GM12865 (cell line): ENCODE measurements at regions not wholly inside any gene's neighbourhood (a gene's known extent, or its start where the extent isn't known, plus 50 kb on each side); places are given as distances from the start of the nearest gene placed in this dataset.

Experiments used
- DNase-seq: peaks from one replicate; pipeline ENCODE4 v3.0.0; 2010; ENCODE audit warnings: low read depth
- H3K4me3 ChIP-seq: 2 replicates; pipeline ENCODE4 v1.5.1; 2011; ENCODE audit warnings: mild to moderate bottlenecking, low read depth, low read length, control low read depth
- TF ChIP-seq, protein P1 (sequence below): IDR thresholded peaks from 2 replicates; pipeline ENCODE4 v1.5.1; 2011; ENCODE audit warnings: low read length, control low read depth, low read depth, inconsistent platforms; ENCODE audit not compliant: insufficient read depth; ENCODE audit errors: missing control alignments

DNA sequence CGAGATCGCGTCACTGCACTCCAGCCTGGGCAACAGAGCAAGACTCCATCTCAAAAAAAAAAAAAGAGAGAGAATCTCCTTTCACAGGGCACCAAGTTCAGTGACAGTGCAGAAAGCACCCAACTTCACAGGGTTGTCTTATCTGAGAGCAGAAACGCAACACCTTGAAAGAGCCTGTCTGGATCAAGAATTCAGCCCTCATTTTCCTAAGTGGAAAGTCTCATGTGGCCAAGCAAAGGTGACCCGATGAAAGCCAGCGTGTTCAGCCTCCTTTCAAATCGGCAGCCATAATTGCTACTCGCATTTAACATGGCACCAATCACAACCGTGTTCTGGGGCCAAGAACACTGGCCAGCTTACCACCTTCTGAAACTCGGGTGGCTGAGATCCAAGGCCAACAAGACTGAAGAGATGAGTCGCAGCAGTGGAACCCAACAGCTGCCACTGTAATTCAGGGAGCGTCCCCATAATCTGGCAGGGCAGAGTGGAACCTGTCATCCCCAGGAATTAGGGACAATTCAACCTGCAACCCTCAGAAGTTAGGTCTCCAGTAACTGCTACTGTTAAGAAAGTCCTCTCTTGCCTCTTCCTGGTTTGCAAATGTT, 536.7 kb upstream of the JARID2 start:
- TF ChIP-seq, protein P1, sequence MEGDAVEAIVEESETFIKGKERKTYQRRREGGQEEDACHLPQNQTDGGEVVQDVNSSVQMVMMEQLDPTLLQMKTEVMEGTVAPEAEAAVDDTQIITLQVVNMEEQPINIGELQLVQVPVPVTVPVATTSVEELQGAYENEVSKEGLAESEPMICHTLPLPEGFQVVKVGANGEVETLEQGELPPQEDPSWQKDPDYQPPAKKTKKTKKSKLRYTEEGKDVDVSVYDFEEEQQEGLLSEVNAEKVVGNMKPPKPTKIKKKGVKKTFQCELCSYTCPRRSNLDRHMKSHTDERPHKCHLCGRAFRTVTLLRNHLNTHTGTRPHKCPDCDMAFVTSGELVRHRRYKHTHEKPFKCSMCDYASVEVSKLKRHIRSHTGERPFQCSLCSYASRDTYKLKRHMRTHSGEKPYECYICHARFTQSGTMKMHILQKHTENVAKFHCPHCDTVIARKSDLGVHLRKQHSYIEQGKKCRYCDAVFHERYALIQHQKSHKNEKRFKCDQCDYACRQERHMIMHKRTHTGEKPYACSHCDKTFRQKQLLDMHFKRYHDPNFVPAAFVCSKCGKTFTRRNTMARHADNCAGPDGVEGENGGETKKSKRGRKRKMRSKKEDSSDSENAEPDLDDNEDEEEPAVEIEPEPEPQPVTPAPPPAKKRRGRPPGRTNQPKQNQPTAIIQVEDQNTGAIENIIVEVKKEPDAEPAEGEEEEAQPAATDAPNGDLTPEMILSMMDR = no peak
- no peak overlapping the region for H3K4me3 ChIP-seq
- no peak for DNase-seq

GRCh38 chr6:14709900-14710299, 536.0 kb upstream of the JARID2 start:
- no peak for DNase-seq
- TF ChIP-seq, protein P1 = no peak
- no peak overlapping the region for H3K4me3 ChIP-seq

- TF ChIP-seq, protein P1 = no peak
- H3K4me3 ChIP-seq = no peak overlapping the region
- no peak for DNase-seq
These were observed 535.4 kb upstream of the JARID2 start for GRCh38 chr6:14710421-14710820.

DNA sequence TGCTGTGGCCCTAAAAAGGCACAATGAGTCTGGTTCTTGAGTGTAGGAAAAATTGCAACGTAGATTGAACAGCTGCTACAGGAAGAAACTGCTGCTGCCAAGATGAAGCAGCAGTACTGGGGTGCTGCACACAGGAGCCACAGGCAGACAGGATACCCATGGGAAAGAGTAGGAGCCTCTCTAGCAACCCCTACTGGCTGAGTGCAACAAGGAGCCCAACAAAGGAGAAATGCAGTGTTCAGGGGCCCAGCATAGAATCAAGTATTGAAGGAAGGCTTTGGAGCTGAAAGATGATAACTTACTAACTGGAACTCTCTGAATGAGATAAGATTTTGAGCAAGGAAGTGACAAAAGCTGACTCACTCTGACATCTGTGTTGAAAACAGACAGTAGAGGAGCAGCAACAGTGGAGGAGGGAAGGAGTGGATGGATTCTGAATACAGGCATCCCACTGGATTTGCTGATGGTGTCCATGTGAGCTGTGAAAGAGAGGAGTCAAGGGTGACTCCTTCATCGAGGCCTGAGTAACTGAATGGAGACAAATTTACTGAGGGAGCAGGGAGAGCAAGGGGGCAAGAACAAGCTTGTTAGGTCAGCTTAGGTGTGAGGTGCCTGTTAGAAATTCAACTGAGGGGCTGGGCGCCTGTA, 534.7 kb upstream of the JARID2 start:
- peak; percentile 65 for DNase-seq
- no peak overlapping the region for H3K4me3 ChIP-seq
- TF ChIP-seq, protein P1 = peak; percentile 75

- no peak for DNase-seq
- TF ChIP-seq, protein P1 = no peak
- H3K4me3 ChIP-seq = no peak overlapping the region
These were observed 534.0 kb upstream of the JARID2 start for GRCh38 chr6:14711704-14712379.

- no peak overlapping the region for H3K4me3 ChIP-seq
- TF ChIP-seq, protein P1 = no peak
- DNase-seq = no peak
These were observed 532.6 kb upstream of the JARID2 start for GRCh38 chr6:14713008-14713960.
